Calu3 (cell line): ENCODE measurements at regions not wholly inside any gene's neighbourhood (a gene's known extent, or its start where the extent isn't known, plus 50 kb on each side); places are given as distances from the start of the nearest gene placed in this dataset.

Experiments
- BruUV-seq: library from RNA; stranded (reverse); fragments of 400-500 nt; replicated peaks from 2 replicates; lab custom pipeline; 2021; lab: Mats Ljungman, UMichigan
- CTCF ChIA-PET: fragments of 300-600 bp; sonication (Branson Sonifier 250); formaldehyde crosslinking; loops from one replicate; lab custom pipeline; 2022; ENCODE audit warnings: antibody characterized with exemption; lab: Charles Lee
- DNase-seq: peaks from one replicate; pipeline ENCODE4 v3.0.0; 2022
- H3K27ac Mint-ChIP-seq: one replicate; pipeline ENCODE4 v1.8.0; 2022; ENCODE audit warnings: mixed read lengths; ENCODE audit not compliant: unreplicated experiment
- H3K27me3 Mint-ChIP-seq: one replicate; pipeline ENCODE4 v1.8.0; 2022; ENCODE audit warnings: mixed read lengths; ENCODE audit not compliant: unreplicated experiment
- H3K36me3 Mint-ChIP-seq: one replicate; pipeline ENCODE4 v1.8.0; 2022; ENCODE audit warnings: mild to moderate bottlenecking, moderate library complexity, mixed read lengths; ENCODE audit not compliant: insufficient read depth, unreplicated experiment
- H3K4me1 Mint-ChIP-seq: one replicate; pipeline ENCODE4 v1.8.0; 2022; ENCODE audit warnings: mild to moderate bottlenecking, low read depth, mixed read lengths; ENCODE audit not compliant: unreplicated experiment
- H3K4me3 Mint-ChIP-seq: one replicate; pipeline ENCODE4 v1.8.0; 2022; ENCODE audit warnings: mild to moderate bottlenecking, low read depth, moderate library complexity, mixed read lengths; ENCODE audit not compliant: unreplicated experiment
- H3K9me3 Mint-ChIP-seq: one replicate; pipeline ENCODE4 v1.8.0; 2022; ENCODE audit warnings: low read depth, mixed read lengths; ENCODE audit not compliant: unreplicated experiment
- CTCF ChIP-seq: fragments of 200-600 bp; IDR thresholded peaks from one replicate; pipeline ENCODE4 v1.8.0; 2022; ENCODE audit warnings: antibody characterized with exemption; ENCODE audit not compliant: unreplicated experiment
- intact Hi-C: fragments of 100-400 bp; cut with micrococcal nuclease; formaldehyde crosslinking; loops from one replicate; pipeline ENCODE4 v1.10.0; 2022; ENCODE audit not compliant: unreplicated experiment

GRCh38 chr4:178481564-178481963 lies 1039.3 kb upstream of the AGA start:
- no peak for TF ChIP-seq CTCF
- Mint-ChIP-seq H3K27me3 (no peaks in the 10 kb centered on the region), H3K9me3 (no peaks in the 10 kb centered on the region), H3K36me3 (no peaks in the 10 kb centered on the region), H3K4me3 (no peak overlapping the region), H3K4me1 (no peaks in the 10 kb centered on the region), H3K27ac (no peak overlapping the region)
- intact Hi-C loops, result no loop called here
- BruUV-seq, result no TSS peak
- CTCF ChIA-PET, result no interaction called here
- no peak for DNase-seq

- no peaks in the 10 kb centered on the region for H3K4me1 Mint-ChIP-seq
- H3K27ac Mint-ChIP-seq, result no peak overlapping the region
- CTCF ChIA-PET, result no interaction called here
- no peak overlapping the region for H3K4me3 Mint-ChIP-seq
- H3K27me3 Mint-ChIP-seq, result no peaks in the 10 kb centered on the region
- H3K36me3 Mint-ChIP-seq, result no peaks in the 10 kb centered on the region
- no TSS peak for BruUV-seq
- intact Hi-C loops, result no loop called here
- no peaks in the 10 kb centered on the region for H3K9me3 Mint-ChIP-seq
- no peak for DNase-seq
- TF ChIP-seq CTCF, result no peak
Measured at GRCh38 chr4:178523038-178523437, 1080.8 kb upstream of the AGA start.

GRCh38 chr4:178535939-178536579 lies 1093.8 kb upstream of the AGA start:
- no peak for TF ChIP-seq CTCF
- CTCF ChIA-PET, result no interaction called here
- H3K9me3 Mint-ChIP-seq, result peaks cover 3% of the 10 kb centered on the region
- DNase-seq, result no peak
- no TSS peak for BruUV-seq
- no peak overlapping the region for H3K27ac Mint-ChIP-seq
- peaks cover 9% of the 10 kb centered on the region for H3K4me1 Mint-ChIP-seq
- H3K36me3 Mint-ChIP-seq, result no peaks in the 10 kb centered on the region
- intact Hi-C loops, result no loop called here
- H3K4me3 Mint-ChIP-seq, result no peak overlapping the region
- H3K27me3 Mint-ChIP-seq, result no peaks in the 10 kb centered on the region

- Mint-ChIP-seq H3K27ac (no peak overlapping the region), H3K27me3 (no peaks in the 10 kb centered on the region)
- CTCF ChIA-PET, result no interaction called here
Measured at GRCh38 chr4:178553201-178553600, 1111.0 kb upstream of the AGA start.

More at GRCh38 chr4:178553201-178553600, 1111.0 kb upstream of the AGA start:
- BruUV-seq, result no TSS peak
- no peak overlapping the region for H3K4me3 Mint-ChIP-seq
- DNase-seq, result no peak
- peaks cover 10% of the 10 kb centered on the region for H3K4me1 Mint-ChIP-seq
- intact Hi-C loops, result no loop called here
- no peaks in the 10 kb centered on the region for H3K9me3 Mint-ChIP-seq
- H3K36me3 Mint-ChIP-seq, result no peaks in the 10 kb centered on the region
- TF ChIP-seq CTCF, result no peak
